Activated T-cell treated with anti-CD3 and anti-CD28 coated beads, Interleukin-2, amount 50 U/mL, for 24 hours (primary cell): ENCODE measurements at regions not wholly inside any gene's neighbourhood (a gene's known extent, or its start where the extent isn't known, plus 50 kb on each side); places are given as distances from the start of the nearest gene placed in this dataset.

Experiments used
- DNase-seq: peaks from one replicate; pipeline ENCODE4 v3.0.0-alpha.2; 2020
- H3K27ac Mint-ChIP-seq: 2 replicates; pipeline ENCODE4 v1.8.0; 2020; ENCODE audit warnings: mild to moderate bottlenecking, mixed read lengths
- H3K27me3 Mint-ChIP-seq: 2 replicates; pipeline ENCODE4 v1.8.0; 2020; ENCODE audit warnings: mixed read lengths
- H3K36me3 Mint-ChIP-seq: 2 replicates; pipeline ENCODE4 v1.8.0; 2020; ENCODE audit warnings: low read depth, mixed read lengths
- H3K4me1 Mint-ChIP-seq: 2 replicates; pipeline ENCODE4 v1.8.0; 2020; ENCODE audit warnings: low read depth, mixed read lengths
- H3K4me3 Mint-ChIP-seq: 2 replicates; pipeline ENCODE4 v1.8.0; 2020; ENCODE audit warnings: mild to moderate bottlenecking, moderate library complexity, mixed read lengths
- H3K9me3 Mint-ChIP-seq: 2 replicates; pipeline ENCODE4 v1.8.0; 2020; ENCODE audit warnings: mixed read lengths

DNA sequence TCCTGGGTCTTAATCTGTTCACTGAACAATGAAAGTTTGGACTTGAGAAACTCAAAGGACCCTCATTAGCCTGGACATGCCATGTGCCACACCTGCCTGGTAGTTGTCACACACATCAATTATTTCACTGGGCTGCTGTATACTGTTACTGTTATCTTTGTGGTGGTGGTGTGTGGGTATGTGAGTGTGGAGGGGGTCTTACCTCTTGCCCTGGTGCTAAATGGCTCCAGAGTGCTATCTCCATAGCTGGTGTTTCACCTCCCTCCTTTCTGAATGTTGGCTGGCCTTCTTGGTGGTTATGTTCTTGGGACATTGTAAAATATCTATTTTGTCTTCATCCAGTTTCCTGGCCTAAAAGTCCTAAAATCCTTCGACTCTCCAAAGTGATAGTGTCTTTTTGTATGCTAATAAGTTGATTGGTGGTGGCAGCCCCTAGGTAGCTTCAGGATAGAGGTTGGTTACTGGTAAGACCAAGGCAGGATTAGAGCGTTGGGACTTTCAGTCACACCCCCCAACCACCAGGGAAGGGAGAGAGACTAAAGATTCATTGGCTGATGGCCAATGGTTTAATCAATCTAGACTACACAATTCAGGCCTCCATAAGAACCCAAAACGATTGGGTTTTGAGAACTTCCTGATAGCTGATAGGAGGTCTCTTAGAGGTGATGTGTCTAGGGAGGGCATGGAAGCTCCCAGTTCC, 328.1 kb downstream of the MYCN start:
- Mint-ChIP-seq H3K4me3 (no peak overlapping the region), H3K27me3 (no peaks in the 10 kb centered on the region), H3K27ac (no peak overlapping the region), H3K36me3 (no peaks in the 10 kb centered on the region), H3K9me3 (peaks cover 2% of the 10 kb centered on the region), H3K4me1 (no peaks in the 10 kb centered on the region)
- DNase-seq = no peak

DNA sequence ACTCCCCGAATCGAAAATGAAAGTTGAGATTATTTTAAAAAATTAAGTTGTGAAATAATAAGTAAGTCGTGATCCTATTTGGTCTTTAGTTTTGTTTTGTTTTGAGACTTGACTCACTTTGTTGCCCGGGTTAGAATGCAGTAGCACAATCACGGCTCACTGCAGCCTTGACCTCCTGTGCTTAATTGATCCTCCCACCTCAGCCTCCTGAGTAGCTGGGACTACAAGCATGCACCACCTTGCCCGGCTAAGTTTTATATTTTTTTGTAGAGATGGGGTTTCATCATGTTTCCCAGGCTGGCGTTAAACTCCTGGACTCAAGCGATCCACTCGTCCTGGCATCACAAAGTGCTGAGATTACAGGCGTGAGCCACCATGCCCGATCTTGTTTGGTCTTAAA, 326.2 kb downstream of the MYCN start:
- Mint-ChIP-seq H3K9me3 (peaks cover 2% of the 10 kb centered on the region), H3K4me3 (no peak overlapping the region)
- DNase-seq = no peak

DNA sequence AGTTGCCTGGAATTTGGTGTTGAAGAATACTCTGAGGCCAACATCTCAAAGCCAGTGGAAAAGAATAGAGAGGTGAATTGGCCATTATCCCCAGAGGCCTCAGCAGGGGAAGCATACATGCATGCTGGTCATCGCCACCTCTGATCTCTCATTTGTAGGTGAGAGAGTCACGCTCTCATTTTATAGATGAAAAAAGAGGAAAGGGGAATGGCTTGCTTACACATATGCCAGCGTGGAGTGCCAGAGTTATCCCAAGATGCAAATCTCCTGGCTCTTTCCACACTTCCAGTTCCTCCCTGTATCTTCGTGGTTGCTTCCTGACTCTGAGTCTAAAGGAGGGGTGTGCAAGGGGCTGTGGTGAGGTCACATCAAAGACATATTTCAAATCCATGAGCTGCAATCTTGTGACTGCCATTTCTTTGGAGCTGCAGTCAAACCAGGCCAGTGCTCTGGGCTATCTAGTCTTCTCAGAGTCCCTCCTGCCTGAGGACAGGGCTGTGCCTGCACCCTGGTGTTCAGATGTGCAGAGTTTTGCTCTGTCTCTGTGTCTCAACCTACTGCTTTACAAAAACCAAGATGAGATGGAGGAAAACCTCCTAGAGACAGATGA, 324.7 kb downstream of the MYCN start:
- DNase-seq = no peak
- Mint-ChIP-seq H3K27ac (no peak overlapping the region), H3K9me3 (peaks cover 2% of the 10 kb centered on the region), H3K27me3 (no peaks in the 10 kb centered on the region), H3K4me3 (no peak overlapping the region), H3K4me1 (no peaks in the 10 kb centered on the region), H3K36me3 (no peaks in the 10 kb centered on the region)

More for the DNA sequence above, 326.2 kb downstream of the MYCN start:
- no peak overlapping the region for H3K27ac Mint-ChIP-seq
- H3K36me3 Mint-ChIP-seq = no peaks in the 10 kb centered on the region
- H3K27me3 Mint-ChIP-seq = no peaks in the 10 kb centered on the region
- H3K4me1 Mint-ChIP-seq = no peaks in the 10 kb centered on the region

DNA sequence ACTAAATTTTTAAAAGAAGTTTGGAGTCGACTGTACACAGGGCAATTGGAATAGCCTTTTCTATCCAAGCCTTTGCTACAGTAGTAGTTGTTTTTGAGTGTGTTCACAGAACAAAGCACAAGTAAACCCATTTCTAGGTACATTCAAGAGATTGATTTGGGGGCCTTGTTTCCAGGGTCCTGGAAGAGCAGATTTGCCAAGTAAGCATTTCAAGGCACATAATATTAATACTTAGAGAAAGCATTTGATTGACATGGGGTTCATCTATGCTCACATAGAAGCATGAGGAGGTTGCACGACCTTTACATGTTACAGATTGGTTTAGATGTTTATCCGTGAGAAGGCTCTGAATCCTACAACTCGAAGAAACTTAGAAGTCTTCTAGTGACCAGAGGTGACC, 324.1 kb downstream of the MYCN start:
- Mint-ChIP-seq H3K27ac (no peak overlapping the region), H3K9me3 (peaks cover 2% of the 10 kb centered on the region), H3K4me3 (no peak overlapping the region), H3K4me1 (no peaks in the 10 kb centered on the region), H3K27me3 (no peaks in the 10 kb centered on the region), H3K36me3 (no peaks in the 10 kb centered on the region)
- DNase-seq = no peak

DNA sequence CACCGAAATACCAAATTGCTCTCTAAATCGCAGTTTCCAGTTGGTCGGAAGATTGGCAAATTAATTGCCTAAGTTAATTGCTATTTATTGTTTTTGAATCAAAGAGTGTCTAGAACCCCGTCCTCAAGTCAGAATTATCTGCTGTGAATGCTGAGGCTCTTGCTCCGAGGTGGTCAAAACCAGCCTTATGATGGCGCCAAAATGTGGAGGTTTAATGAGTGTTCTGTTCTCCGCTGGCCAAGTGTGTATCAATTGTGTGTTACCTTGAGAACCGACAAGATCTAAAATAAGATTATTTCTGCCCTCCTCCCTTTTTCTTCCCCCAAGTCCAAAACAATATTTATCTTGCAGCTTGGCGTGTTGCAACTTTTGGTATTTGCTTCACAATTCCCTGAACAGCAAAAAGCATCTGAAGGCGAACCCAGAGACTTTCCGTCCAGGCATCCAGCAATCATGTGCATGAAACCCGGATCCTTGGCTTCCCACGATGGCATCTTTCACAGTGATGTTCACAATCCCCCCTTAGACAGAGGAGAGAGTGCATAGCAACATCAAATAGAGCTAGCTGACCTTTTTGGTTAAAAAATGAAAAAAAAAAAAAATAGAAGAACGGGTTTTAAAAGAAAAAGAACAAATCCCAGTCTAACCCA, 323.0 kb downstream of the MYCN start:
- H3K9me3 Mint-ChIP-seq = peaks cover 2% of the 10 kb centered on the region
- H3K4me1 Mint-ChIP-seq = no peaks in the 10 kb centered on the region
- DNase-seq = no peak
- no peak overlapping the region for H3K4me3 Mint-ChIP-seq
- no peaks in the 10 kb centered on the region for H3K36me3 Mint-ChIP-seq
- H3K27me3 Mint-ChIP-seq = peaks cover 2% of the 10 kb centered on the region
- H3K27ac Mint-ChIP-seq = no peak overlapping the region

DNA sequence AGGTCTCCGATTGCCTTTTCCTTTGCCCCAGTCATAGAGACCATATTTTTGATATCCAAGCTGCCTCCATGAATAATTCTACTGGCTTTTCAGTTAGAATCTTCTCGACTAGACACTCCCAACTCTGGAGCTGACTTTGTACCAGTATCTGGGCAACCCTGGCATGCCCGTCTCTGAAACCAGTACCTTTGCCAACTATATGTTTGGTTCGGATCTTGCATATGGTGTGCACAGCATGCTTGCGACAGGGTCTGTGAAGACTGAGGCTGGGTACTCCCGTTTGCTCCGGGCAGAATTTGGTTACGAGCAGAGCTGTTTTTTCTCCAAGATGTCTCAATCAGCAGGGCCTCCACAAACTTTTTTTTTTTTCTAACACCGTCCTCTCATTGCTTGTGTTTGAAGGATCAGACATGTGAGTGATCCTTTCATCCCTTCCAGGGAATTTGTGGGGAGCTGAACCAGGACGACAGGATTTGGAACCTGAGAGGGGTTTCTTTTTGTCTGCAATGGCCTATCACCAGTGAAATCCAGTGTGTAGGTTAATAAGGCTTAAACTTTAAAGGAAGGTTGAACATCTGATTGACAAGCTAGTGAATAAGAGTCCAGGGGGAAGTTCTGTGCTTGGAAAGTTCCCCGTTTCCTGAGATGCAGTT, 322.3 kb downstream of the MYCN start:
- no peak for DNase-seq
- no peak overlapping the region for H3K27ac Mint-ChIP-seq
- no peak overlapping the region for H3K4me3 Mint-ChIP-seq
- H3K27me3 Mint-ChIP-seq = peaks cover 3% of the 10 kb centered on the region
- H3K36me3 Mint-ChIP-seq = no peaks in the 10 kb centered on the region
- H3K4me1 Mint-ChIP-seq = no peaks in the 10 kb centered on the region
- peaks cover 2% of the 10 kb centered on the region for H3K9me3 Mint-ChIP-seq

DNA sequence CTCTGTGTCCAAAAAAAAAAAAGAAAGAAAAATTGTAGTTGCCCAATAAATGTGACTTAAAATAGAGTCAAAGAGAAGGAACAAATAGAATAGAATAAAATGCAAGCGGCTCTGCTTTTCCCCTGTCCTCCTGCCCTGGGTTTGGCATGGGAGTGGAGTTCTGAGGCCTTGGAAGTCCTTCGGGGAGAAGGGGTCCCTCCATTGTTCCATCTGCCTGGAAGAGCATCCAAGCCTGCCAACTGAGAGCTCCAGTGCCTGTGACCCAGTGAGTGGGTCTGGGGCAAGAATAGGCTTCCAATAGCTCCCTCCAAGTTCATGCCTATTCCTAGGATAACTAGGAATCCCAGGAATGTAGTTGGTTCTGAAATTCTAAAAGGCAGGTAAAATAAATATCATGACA, 321.4 kb downstream of the MYCN start:
- Mint-ChIP-seq H3K27ac (no peak overlapping the region), H3K4me1 (peaks cover 7% of the 10 kb centered on the region), H3K4me3 (no peak overlapping the region), H3K36me3 (no peaks in the 10 kb centered on the region), H3K9me3 (no peaks in the 10 kb centered on the region), H3K27me3 (peaks cover 3% of the 10 kb centered on the region)
- no peak for DNase-seq

DNA sequence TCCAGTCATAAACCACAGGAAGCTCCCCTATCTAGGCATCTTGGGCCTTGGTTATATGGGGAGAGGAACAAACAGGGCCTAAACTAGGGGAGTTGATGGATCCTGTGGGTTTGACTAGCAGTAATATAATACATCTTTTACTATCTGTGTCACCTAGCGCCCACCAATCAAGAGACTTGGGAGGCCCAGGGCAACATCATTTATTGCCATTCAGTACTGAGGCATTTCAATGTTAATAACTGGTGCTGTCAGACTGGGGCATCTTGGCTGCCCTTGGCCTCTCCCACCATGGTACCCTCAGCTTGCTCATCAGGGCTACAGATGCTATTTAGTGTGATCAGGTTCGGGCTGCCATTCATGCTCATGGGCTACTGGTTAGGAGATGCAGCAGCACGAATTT, 320.7 kb downstream of the MYCN start:
- no peak overlapping the region for H3K27ac Mint-ChIP-seq
- H3K9me3 Mint-ChIP-seq = no peaks in the 10 kb centered on the region
- peaks cover 3% of the 10 kb centered on the region for H3K27me3 Mint-ChIP-seq
- H3K36me3 Mint-ChIP-seq = no peaks in the 10 kb centered on the region
- H3K4me1 Mint-ChIP-seq = peaks cover 9% of the 10 kb centered on the region
- no peak for DNase-seq
- H3K4me3 Mint-ChIP-seq = no peak overlapping the region

DNA sequence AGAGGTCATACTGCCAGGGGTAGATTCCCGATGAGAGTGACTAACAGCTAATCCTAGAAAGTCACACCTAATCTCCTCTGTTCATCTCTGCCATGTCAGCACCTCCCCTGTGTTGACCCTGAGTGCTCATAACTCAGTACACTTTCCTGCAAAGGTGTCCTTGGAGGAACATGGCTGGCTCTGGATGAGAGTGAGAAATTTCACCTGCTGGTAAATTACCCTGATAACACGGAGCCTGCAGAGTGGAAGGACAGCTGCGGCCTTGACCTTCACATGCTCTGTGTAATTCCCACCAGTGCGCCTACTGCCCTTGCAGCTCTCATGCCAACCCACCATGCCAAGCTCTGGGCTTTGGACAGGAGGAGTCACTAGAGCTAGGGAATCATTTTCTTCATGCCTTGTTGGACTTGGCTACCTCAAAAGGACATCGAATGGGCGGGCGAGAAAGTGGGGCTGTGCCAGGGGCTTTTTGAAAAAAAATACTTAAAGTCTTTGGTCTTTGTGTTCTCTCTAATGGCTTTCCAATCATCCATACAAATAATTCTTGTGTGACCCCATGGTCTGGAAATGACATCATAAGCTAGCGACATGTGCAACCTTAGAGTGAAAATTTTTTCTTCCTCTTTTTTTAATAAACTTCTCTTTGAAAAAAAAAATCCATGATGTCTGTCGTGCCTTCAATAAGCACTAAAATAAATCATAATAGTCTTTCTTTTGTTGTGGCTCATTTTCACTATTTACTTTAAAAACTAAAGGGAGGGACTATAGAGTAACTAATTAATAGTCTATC, 319.9 kb downstream of the MYCN start:
- H3K4me3 Mint-ChIP-seq = no peak overlapping the region
- peaks cover 9% of the 10 kb centered on the region for H3K4me1 Mint-ChIP-seq
- no peak overlapping the region for H3K27ac Mint-ChIP-seq
- DNase-seq = no peak
- peaks cover 3% of the 10 kb centered on the region for H3K27me3 Mint-ChIP-seq
- H3K36me3 Mint-ChIP-seq = no peaks in the 10 kb centered on the region
- no peaks in the 10 kb centered on the region for H3K9me3 Mint-ChIP-seq

DNA sequence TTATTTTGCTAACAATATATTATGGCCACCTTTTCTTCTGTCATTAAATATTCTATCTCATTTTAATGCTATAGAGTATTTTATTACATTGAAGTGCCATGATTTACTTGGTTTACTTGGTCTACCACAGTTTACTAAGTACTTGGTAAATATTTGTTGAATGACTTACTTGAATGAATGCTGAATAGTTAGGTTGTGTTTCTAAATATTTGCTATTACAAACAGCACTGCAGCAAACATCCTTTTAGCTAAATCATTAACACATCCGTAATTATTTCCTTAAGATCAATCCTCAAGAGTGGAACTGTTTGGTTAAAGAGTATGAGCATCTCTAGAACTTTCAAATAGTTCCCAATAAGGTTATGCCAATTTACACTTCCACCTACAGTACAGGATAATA, 318.7 kb downstream of the MYCN start:
- peaks cover 9% of the 10 kb centered on the region for H3K4me1 Mint-ChIP-seq
- no peak for DNase-seq
- no peak overlapping the region for H3K27ac Mint-ChIP-seq
- H3K36me3 Mint-ChIP-seq = no peaks in the 10 kb centered on the region
- peaks cover 3% of the 10 kb centered on the region for H3K27me3 Mint-ChIP-seq
- no peaks in the 10 kb centered on the region for H3K9me3 Mint-ChIP-seq
- no peak overlapping the region for H3K4me3 Mint-ChIP-seq

DNA sequence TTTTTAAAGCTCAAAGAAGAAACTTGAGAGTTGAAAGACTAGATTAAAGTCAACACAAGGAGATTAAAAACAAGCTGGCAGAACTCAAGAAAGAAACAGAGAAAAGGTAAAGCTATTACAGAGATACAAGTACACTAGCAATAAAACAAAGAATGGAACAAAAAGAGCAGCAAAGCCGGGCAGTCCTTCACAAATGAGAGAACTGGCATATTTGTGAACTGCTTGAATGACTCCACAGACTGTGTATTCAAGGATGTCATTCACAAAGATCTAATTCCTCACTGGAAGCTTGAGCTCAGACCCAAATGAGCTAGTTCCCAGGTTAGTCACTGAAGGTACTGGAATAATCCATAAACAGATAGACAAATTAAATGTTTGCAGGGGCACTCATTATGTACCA, 318.0 kb downstream of the MYCN start:
- no peak for DNase-seq
- no peak overlapping the region for H3K27ac Mint-ChIP-seq
- H3K9me3 Mint-ChIP-seq = no peaks in the 10 kb centered on the region
- peaks cover 3% of the 10 kb centered on the region for H3K27me3 Mint-ChIP-seq
- no peak overlapping the region for H3K4me3 Mint-ChIP-seq
- no peaks in the 10 kb centered on the region for H3K36me3 Mint-ChIP-seq
- peaks cover 9% of the 10 kb centered on the region for H3K4me1 Mint-ChIP-seq

DNA sequence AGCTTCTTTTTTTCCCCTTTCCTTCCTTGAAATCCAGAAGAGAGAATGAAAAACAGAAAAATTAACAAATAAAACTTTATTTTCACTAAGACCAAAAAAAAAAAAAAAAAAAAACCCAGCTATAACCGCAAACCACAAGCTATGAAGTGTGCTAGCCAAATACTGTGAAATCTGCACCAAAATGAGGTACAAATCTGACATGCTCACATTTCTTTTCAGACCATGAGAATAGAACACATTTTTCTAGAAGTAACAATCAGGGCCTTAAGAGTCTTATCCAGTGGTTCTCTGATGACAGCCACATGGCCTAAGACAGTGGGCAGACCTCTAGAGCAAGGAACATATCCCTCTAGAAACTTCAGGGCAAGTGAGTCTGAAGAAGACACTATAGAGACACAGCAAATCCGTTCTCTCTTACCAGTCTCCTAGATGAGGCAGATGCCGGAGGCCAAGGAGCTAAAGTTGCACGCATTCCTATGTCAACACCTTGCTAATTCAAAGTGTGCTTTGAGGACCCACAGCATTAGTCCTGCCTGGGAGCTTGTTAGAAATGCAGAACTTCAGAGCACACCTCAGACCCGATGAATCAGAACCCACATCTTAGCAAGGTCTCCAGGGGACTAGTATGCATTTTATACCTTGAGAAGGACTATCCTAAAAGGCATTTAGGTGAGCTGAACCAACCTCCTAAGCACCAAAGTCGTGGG, 317.1 kb downstream of the MYCN start:
- Mint-ChIP-seq H3K27ac (no peak overlapping the region), H3K4me1 (peaks cover 9% of the 10 kb centered on the region), H3K36me3 (no peaks in the 10 kb centered on the region), H3K27me3 (peaks cover 3% of the 10 kb centered on the region), H3K4me3 (no peak overlapping the region), H3K9me3 (no peaks in the 10 kb centered on the region)
- DNase-seq = no peak

DNA sequence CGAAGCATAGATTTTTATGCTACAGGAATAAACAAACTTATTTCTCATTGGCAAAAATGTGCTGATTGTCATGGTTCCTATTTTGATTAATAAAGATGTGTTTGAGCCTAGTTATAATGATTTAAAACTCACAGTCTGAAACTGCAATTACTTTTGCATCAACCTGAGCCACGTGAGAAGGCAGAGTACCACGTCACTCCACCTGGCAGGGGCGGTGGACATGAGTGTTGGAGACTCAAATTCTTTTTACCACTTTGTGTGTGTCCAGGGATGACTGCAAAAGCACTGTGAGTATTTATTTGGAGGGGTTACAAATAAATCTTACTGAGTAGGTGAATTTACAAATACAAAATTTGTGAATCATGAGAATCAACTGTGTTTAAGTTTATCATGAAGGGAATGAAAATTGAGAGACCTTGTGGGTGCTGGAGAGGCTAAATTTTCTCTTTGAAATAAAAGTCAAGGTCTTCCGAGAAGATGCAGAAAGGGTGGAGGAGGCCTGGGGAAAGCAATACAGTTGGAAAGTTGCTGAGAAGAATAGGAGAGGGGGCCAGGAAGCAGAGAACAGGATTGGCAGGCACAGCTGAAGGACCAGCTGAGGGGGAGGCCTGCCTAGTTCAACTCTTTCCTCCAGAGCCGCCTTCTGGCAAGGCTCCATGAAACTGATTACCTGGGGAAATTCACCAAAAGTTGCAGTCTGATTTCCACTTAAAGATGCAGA, 316.4 kb downstream of the MYCN start:
- no peaks in the 10 kb centered on the region for H3K9me3 Mint-ChIP-seq
- H3K36me3 Mint-ChIP-seq = no peaks in the 10 kb centered on the region
- H3K4me3 Mint-ChIP-seq = no peak overlapping the region
- no peak overlapping the region for H3K27ac Mint-ChIP-seq
- no peak for DNase-seq
- peaks cover 3% of the 10 kb centered on the region for H3K27me3 Mint-ChIP-seq
- peaks cover 9% of the 10 kb centered on the region for H3K4me1 Mint-ChIP-seq
